GM18907 (cell line): ENCODE measurements at regions not wholly inside any gene's neighbourhood (a gene's known extent, or its start where the extent isn't known, plus 50 kb on each side); places are given as distances from the start of the nearest gene placed in this dataset.

Source experiments
- ATAC-seq: cut with Tn5 transposase; IDR thresholded peaks from one replicate; pipeline ENCODE4 v1.9.1; 2021; ENCODE audit warnings: mild to moderate bottlenecking, moderate library complexity; ENCODE audit not compliant: unreplicated experiment

GRCh38 chr1:93013145-93014065, 52.1 kb upstream of the DIPK1A start:
- ATAC-seq = no peak

- ATAC-seq = no peak
Observed at GRCh38 chr1:93014168-93014567, 52.9 kb upstream of the DIPK1A start.

- no peak for ATAC-seq
Observed at GRCh38 chr1:93015590-93015989, 54.3 kb upstream of the DIPK1A start.

GRCh38 chr1:93016171-93016570, 54.9 kb upstream of the DIPK1A start:
- no peak for ATAC-seq

GRCh38 chr1:93021539-93022134, 57.4 kb upstream of the MTF2 start:
- peak; percentile 75 for ATAC-seq

GRCh38 chr1:93022580-93022979, 56.5 kb upstream of the MTF2 start:
- no peak for ATAC-seq

- ATAC-seq = no peak
Observed at GRCh38 chr1:93023281-93023680, 55.8 kb upstream of the MTF2 start.

- ATAC-seq = no peak
Observed at GRCh38 chr1:93025572-93025971, 53.5 kb upstream of the MTF2 start.

GRCh38 chr1:93028542-93028941, 50.5 kb upstream of the MTF2 start:
- no peak for ATAC-seq
